Natural killer cell (primary cell): ENCODE measurements at regions not wholly inside any gene's neighbourhood (a gene's known extent, or its start where the extent isn't known, plus 50 kb on each side); places are given as distances from the start of the nearest gene placed in this dataset.

Experiments
- ATAC-seq, 3 donors: fragments of 150-1000 bp in 2 of 3; fragments of 200-7000 bp in 1 of 3; cut with Tn5 transposase; 1 replicate in 1 of 3; 2 replicates in 2 of 3; pipeline ENCODE4 v1.10.0; 2021; ENCODE audit warnings: mild to moderate bottlenecking in 2 of 3, moderate library complexity in 2 of 3
- DNase-seq, 2 donors: peaks; one replicate each; pipeline versions ENCODE4 v3.0.0 to v3.0.0-alpha.2; 2013 to 2021; ENCODE audit warnings: mixed read lengths in 1 of 2
- H3K27ac ChIP-seq: one replicate; pipeline ENCODE4 v1.5.1; 2013; ENCODE audit warnings: mild to moderate bottlenecking, low read length
- H3K27me3 ChIP-seq: one replicate; pipeline ENCODE4 v1.6.1; 2013; ENCODE audit warnings: low read length; ENCODE audit not compliant: control insufficient read depth, insufficient read depth
- H3K36me3 ChIP-seq: one replicate; pipeline ENCODE4 v1.6.1; 2013; ENCODE audit warnings: low read length; ENCODE audit not compliant: control insufficient read depth, insufficient read depth
- H3K4me1 ChIP-seq: one replicate; pipeline ENCODE4 v1.6.1; 2013; ENCODE audit warnings: low read length; ENCODE audit not compliant: control insufficient read depth, insufficient read depth
- H3K4me3 ChIP-seq: one replicate; pipeline ENCODE4 v1.5.1; 2013; ENCODE audit warnings: low read length
- H3K9me3 ChIP-seq: one replicate; pipeline ENCODE4 v1.6.1; 2013; ENCODE audit warnings: low read length; ENCODE audit not compliant: control insufficient read depth, insufficient read depth
- H3K27ac Mint-ChIP-seq, 2 donors: one replicate each; pipeline ENCODE4 v1.8.0; 2022; ENCODE audit warnings: mild to moderate bottlenecking in 2 of 2, mixed read lengths in 2 of 2, moderate library complexity in 1 of 2
- H3K27me3 Mint-ChIP-seq, 2 donors: one replicate each; pipeline ENCODE4 v1.8.0; 2022; ENCODE audit warnings: low read depth in 2 of 2, mixed read lengths in 2 of 2
- H3K36me3 Mint-ChIP-seq: one replicate; pipeline ENCODE4 v1.8.0; 2022; ENCODE audit warnings: mixed read lengths
- H3K4me1 Mint-ChIP-seq, 2 donors: one replicate each; pipeline ENCODE4 v1.8.0; 2022; ENCODE audit warnings: mixed read lengths in 2 of 2
- H3K4me3 Mint-ChIP-seq: one replicate; pipeline ENCODE4 v1.8.0; 2022; ENCODE audit warnings: mild to moderate bottlenecking, moderate library complexity, mixed read lengths
- H3K9me3 Mint-ChIP-seq, 2 donors: one replicate each; pipeline ENCODE4 v1.8.0; 2022; ENCODE audit warnings: mixed read lengths in 2 of 2
- WGBS: methylation state at CpG from one replicate; pipeline ENCODE4 v1.1.7; 2013; ENCODE audit warnings: missing lambda C conversion rate; ENCODE audit not compliant: insufficient coverage; 5-methylcytosine and 5-hydroxymethylcytosine counted together
- intact Hi-C: fragments of 100-400 bp; cut with micrococcal nuclease; formaldehyde crosslinking; loops from one replicate; pipeline ENCODE4 v1.14.2; 2022
- TF ChIP-seq, protein P1 (sequence below): fragments of 200-600 bp; IDR thresholded peaks from one replicate; pipeline ENCODE4 v1.8.0; 2022; ENCODE audit warnings: antibody characterized with exemption

DNA sequence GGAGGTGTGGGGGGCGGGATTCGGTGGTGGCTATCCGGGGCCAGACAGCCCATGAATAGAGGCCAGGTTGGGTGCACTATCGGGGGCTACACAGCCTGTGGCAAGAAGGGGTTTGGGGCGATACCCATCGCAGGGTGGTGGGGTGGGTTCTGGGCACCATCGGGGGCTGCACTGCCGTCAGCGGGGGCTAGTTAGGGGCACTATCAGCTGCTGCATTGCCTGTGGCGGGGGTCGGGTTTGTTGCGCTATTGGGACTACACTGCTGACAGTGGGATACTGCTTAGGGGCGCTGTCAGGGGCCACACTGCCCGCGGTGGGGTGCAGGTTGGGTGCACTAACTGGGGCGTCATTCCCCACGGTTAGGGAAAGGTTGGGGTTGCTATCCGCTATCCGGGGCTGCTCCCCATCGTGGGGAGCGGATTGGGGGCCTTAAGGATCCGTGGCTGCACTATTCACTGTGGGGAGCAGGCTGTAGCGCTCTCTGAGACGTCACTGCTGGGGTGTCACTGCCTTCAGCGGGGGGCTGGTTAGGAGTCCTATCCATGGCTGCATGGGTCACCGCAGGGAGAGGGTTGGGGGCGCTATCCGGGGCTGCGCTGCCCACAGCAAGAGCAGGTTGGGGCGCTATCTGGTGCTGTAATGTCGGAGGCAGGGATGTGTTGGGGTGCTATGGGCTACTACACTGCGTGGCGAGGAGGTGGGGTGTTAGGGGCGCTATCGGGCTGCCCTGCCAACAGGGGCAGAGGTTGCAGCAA, 76.5 kb upstream of the SLC35G4 start:
- H3K27ac ChIP-seq: no peak overlapping the region
- 94% methylated on average over 35 of the region's 35 CpGs for WGBS
- Mint-ChIP-seq H3K4me3 (no peak overlapping the region), H3K36me3 (no peaks in the 10 kb centered on the region), H3K27me3 (peaks cover 0 to 2% of the 10 kb centered on the region in 2 donors), H3K27ac (no peak overlapping the region), H3K9me3 (peaks cover 0 to 6% of the 10 kb centered on the region in 2 donors), H3K4me1 (no peaks in the 10 kb centered on the region)
- ATAC-seq: peak in 1 of 3 donors; percentile 8
- no peaks in the 10 kb centered on the region for H3K36me3 ChIP-seq
- H3K9me3 ChIP-seq: no peaks in the 10 kb centered on the region
- no peaks in the 10 kb centered on the region for H3K27me3 ChIP-seq
- no peak for DNase-seq
- H3K4me3 ChIP-seq: no peak overlapping the region
- intact Hi-C loops: no loop called here
- TF ChIP-seq, protein P1, sequence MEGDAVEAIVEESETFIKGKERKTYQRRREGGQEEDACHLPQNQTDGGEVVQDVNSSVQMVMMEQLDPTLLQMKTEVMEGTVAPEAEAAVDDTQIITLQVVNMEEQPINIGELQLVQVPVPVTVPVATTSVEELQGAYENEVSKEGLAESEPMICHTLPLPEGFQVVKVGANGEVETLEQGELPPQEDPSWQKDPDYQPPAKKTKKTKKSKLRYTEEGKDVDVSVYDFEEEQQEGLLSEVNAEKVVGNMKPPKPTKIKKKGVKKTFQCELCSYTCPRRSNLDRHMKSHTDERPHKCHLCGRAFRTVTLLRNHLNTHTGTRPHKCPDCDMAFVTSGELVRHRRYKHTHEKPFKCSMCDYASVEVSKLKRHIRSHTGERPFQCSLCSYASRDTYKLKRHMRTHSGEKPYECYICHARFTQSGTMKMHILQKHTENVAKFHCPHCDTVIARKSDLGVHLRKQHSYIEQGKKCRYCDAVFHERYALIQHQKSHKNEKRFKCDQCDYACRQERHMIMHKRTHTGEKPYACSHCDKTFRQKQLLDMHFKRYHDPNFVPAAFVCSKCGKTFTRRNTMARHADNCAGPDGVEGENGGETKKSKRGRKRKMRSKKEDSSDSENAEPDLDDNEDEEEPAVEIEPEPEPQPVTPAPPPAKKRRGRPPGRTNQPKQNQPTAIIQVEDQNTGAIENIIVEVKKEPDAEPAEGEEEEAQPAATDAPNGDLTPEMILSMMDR: no peak
- H3K4me1 ChIP-seq: no peaks in the 10 kb centered on the region

DNA sequence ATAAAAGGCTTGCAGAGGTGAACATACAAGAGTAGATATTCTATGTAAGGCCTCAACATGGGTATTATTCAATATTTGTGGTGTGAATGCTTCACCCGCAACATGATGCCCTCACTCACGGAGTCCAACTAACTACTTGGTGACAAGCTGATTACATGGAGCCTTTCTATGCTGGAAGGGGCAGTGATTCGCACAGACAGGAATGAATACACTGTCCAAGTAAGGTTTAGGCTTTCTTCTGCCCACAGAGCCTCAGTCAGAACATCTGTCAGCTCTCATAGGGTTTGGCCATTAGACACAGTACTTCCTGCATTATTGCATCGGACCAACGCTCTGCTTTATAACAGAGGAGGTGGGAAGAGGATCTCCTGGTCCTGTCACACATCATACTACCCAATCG, 80.3 kb upstream of the SLC35G4 start:
- Mint-ChIP-seq H3K4me1 (no peaks in the 10 kb centered on the region), H3K36me3 (no peaks in the 10 kb centered on the region), H3K4me3 (no peak overlapping the region), H3K9me3 (peaks cover 0 to 3% of the 10 kb centered on the region in 2 donors), H3K27ac (no peak overlapping the region), H3K27me3 (peaks cover 0 to 2% of the 10 kb centered on the region in 2 donors)
- intact Hi-C loops: no loop called here
- H3K27ac ChIP-seq: no peak overlapping the region
- H3K4me3 ChIP-seq: no peak overlapping the region
- TF ChIP-seq, protein P1: no peak
- no peak for DNase-seq
- no peaks in the 10 kb centered on the region for H3K4me1 ChIP-seq
- WGBS: 92% methylated on average over 5 of the region's 6 CpGs
- H3K36me3 ChIP-seq: no peaks in the 10 kb centered on the region
- peak in 1 of 3 donors; percentile 18 for ATAC-seq
- no peaks in the 10 kb centered on the region for H3K9me3 ChIP-seq
- no peaks in the 10 kb centered on the region for H3K27me3 ChIP-seq

DNA sequence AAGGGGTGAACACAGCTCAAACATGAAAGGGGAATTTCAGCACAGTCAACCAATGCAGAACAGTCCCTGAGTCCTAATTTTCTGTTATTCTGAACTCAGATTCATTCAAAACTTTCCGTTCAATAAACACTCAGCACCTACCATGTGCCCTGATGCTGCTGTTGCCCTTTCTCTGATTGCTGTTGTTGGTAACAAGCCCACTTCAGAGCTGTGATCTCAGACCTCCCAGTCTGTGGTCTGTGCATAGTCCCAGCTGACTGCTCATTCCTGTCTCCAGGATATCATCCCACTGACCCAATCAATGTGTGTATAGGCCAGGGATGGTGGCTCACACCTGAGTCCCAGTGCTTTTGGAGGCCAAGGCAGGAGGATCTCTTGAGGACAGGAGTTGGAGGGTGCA, 82.7 kb upstream of the SLC35G4 start:
- ATAC-seq: no peak
- H3K4me1 ChIP-seq: no peaks in the 10 kb centered on the region
- no peak overlapping the region for H3K4me3 ChIP-seq
- no peaks in the 10 kb centered on the region for H3K4me1 Mint-ChIP-seq
- no peaks in the 10 kb centered on the region for H3K36me3 ChIP-seq
- no peaks in the 10 kb centered on the region for H3K36me3 Mint-ChIP-seq
- no peak overlapping the region for H3K27ac Mint-ChIP-seq
- no peak for DNase-seq
- no peaks in the 10 kb centered on the region for H3K9me3 Mint-ChIP-seq
- TF ChIP-seq, protein P1: no peak
- peaks cover 5 to 8% of the 10 kb centered on the region in 2 donors for H3K27me3 Mint-ChIP-seq
- H3K4me3 Mint-ChIP-seq: no peak overlapping the region
- WGBS: 85% methylated on average over 1 of the region's 1 CpG
- no peaks in the 10 kb centered on the region for H3K9me3 ChIP-seq
- intact Hi-C loops: no loop called here
- H3K27ac ChIP-seq: no peak overlapping the region
- H3K27me3 ChIP-seq: no peaks in the 10 kb centered on the region

DNA sequence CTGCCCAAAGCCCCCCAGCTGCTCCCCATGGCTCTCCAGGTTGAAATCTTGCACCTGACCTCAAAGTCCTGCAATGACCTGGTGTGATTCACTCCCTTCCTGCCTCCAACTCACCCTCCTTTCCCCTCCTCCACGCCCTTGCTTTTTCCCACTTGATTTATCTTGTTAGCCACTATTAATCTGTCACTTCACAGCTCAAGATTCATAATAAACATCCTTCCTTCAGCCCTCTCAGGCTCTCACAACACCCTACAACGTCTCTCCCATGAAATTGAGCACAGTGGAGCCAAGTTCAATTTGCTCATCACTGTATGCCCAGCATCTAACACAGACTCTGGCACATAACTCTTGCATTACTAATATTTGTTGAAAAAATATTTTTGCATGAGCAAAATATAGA, 85.6 kb upstream of the SLC35G4 start:
- TF ChIP-seq, protein P1: no peak
- H3K27ac Mint-ChIP-seq: no peak overlapping the region
- H3K27me3 ChIP-seq: no peaks in the 10 kb centered on the region
- H3K4me1 ChIP-seq: no peaks in the 10 kb centered on the region
- peaks cover 6 to 8% of the 10 kb centered on the region in 2 donors for H3K27me3 Mint-ChIP-seq
- no peak for ATAC-seq
- no peaks in the 10 kb centered on the region for H3K4me1 Mint-ChIP-seq
- DNase-seq: no peak
- no peaks in the 10 kb centered on the region for H3K9me3 Mint-ChIP-seq
- WGBS: 62% methylated on average over 2 of the region's 2 CpGs
- no peak overlapping the region for H3K4me3 Mint-ChIP-seq
- no peaks in the 10 kb centered on the region for H3K36me3 ChIP-seq
- intact Hi-C loops: no loop called here
- no peak overlapping the region for H3K27ac ChIP-seq
- H3K4me3 ChIP-seq: no peak overlapping the region
- no peaks in the 10 kb centered on the region for H3K36me3 Mint-ChIP-seq
- no peaks in the 10 kb centered on the region for H3K9me3 ChIP-seq
